HG03159 (cell line): ENCODE measurements at regions not wholly inside any gene's neighbourhood (a gene's known extent, or its start where the extent isn't known, plus 50 kb on each side); places are given as distances from the start of the nearest gene placed in this dataset.
A peak's percentile ranks its signal among the peaks of the same experiment; 100 is the strongest.

Experiments used
- ATAC-seq: cut with Tn5 transposase; IDR thresholded peaks from one replicate; pipeline ENCODE4 v1.9.1; 2021; ENCODE audit warnings: mild to moderate bottlenecking, moderate library complexity; ENCODE audit not compliant: unreplicated experiment

GRCh38 chr2:42880738-42881690 is 88.6 kb upstream of the HAAO start:
- no peak for ATAC-seq

- no peak for ATAC-seq
Measured at GRCh38 chr2:42879913-42880737, 87.7 kb upstream of the HAAO start.

- no peak for ATAC-seq
Measured at GRCh38 chr2:42879121-42879705, 86.8 kb upstream of the HAAO start.

GRCh38 chr2:42878581-42878980 is 86.2 kb upstream of the HAAO start:
- ATAC-seq, result peak; percentile 57

GRCh38 chr2:42877936-42878335 is 85.6 kb upstream of the HAAO start:
- no peak for ATAC-seq

GRCh38 chr2:42877511-42877910 is 85.1 kb upstream of the HAAO start:
- no peak for ATAC-seq

GRCh38 chr2:42876326-42876751 is 84.0 kb upstream of the HAAO start:
- no peak for ATAC-seq

GRCh38 chr2:42875880-42876279 is 83.5 kb upstream of the HAAO start:
- ATAC-seq, result no peak

- ATAC-seq, result no peak
Measured at GRCh38 chr2:42874949-42875801, 82.8 kb upstream of the HAAO start.

GRCh38 chr2:42872721-42873120 is 80.3 kb upstream of the HAAO start:
- ATAC-seq, result no peak

- no peak for ATAC-seq
Measured at GRCh38 chr2:42871372-42871771, 79.0 kb upstream of the HAAO start.

GRCh38 chr2:42868874-42869273 is 76.5 kb upstream of the HAAO start:
- ATAC-seq, result no peak

GRCh38 chr2:42868096-42868495 is 75.7 kb upstream of the HAAO start:
- no peak for ATAC-seq

- no peak for ATAC-seq
Measured at GRCh38 chr2:42867093-42868065, 75.0 kb upstream of the HAAO start.

GRCh38 chr2:42865884-42866881 is 73.8 kb upstream of the HAAO start:
- ATAC-seq, result no peak

- ATAC-seq, result no peak
Measured at GRCh38 chr2:42864641-42865280, 72.4 kb upstream of the HAAO start.

- ATAC-seq, result no peak
Measured at GRCh38 chr2:42864222-42864621, 71.8 kb upstream of the HAAO start.

GRCh38 chr2:42863751-42864150 is 71.4 kb upstream of the HAAO start:
- no peak for ATAC-seq
